Omental fat pad (tissue), 3 donors: ENCODE measurements at regions not wholly inside any gene's neighbourhood (a gene's known extent, or its start where the extent isn't known, plus 50 kb on each side); places are given as distances from the start of the nearest gene placed in this dataset.

Source experiments
- ATAC-seq: fragments of 150-250 bp; one replicate; pipeline ENCODE4 v1.9.1; 2016; ENCODE audit warnings: mild to moderate bottlenecking, moderate library complexity; ENCODE audit not compliant: low FRiP score
- DNase-seq: peaks from one replicate; pipeline ENCODE4 v3.0.0-alpha.2; 2019; ENCODE audit warnings: low spot score
- TF ChIP-seq, protein P1 (sequence below), 3 donors: fragments of 450-650 bp; IDR thresholded peaks; one replicate each; pipeline ENCODE4 v1.5.1; 2016 to 2017; ENCODE audit warnings: antibody characterized with exemption in 3 of 3, mild to moderate bottlenecking in 3 of 3, moderate library complexity in 2 of 3

DNA sequence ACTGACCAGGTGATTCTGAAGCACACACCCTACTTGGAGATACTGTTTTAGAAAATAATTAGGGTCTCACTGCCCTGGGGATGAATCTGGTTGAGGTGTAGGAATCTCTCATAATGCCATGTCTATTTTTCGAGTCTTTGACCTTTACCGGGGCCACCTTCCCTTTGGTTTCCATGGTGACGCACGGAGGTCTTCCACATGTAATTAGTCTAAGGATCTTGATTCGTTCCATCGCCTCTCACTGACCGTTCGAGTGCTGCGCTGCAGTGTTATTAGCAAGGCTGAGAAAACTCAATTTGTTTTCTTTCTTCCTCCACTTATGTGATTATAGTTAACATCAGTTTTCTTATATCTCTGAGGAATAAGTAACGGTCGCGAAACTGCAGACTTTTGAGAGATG lies 144.3 kb upstream of the SPACA1 start:
- TF ChIP-seq, protein P1, sequence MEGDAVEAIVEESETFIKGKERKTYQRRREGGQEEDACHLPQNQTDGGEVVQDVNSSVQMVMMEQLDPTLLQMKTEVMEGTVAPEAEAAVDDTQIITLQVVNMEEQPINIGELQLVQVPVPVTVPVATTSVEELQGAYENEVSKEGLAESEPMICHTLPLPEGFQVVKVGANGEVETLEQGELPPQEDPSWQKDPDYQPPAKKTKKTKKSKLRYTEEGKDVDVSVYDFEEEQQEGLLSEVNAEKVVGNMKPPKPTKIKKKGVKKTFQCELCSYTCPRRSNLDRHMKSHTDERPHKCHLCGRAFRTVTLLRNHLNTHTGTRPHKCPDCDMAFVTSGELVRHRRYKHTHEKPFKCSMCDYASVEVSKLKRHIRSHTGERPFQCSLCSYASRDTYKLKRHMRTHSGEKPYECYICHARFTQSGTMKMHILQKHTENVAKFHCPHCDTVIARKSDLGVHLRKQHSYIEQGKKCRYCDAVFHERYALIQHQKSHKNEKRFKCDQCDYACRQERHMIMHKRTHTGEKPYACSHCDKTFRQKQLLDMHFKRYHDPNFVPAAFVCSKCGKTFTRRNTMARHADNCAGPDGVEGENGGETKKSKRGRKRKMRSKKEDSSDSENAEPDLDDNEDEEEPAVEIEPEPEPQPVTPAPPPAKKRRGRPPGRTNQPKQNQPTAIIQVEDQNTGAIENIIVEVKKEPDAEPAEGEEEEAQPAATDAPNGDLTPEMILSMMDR (IDR thresholded peaks at IDR 0.05) = no peak
- DNase-seq = no peak
- no peak for ATAC-seq

DNA sequence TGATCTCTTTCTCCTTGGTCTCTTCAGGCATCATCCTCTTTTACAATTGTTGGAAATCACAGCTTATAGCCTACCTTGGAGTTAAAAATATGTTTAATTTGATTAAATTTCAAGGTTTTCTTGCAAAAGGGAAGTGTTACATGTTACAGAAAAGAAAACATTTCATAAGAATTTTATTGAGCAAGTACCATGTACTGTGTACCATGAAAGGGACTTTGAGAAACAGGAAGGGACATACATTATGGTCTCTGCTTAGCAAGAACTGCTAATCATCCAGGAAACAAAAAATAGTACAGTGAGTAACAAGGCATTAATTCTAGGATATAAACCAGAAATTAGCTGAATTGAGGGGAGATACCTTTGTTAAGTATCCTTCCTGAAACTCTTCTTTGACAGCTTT lies 145.3 kb upstream of the SPACA1 start:
- TF ChIP-seq, protein P1 (IDR thresholded peaks at IDR 0.05) = no peak
- no peak for ATAC-seq
- DNase-seq = no peak

GRCh38 chr6:87901613-87902012 lies 146.0 kb upstream of the SPACA1 start:
- TF ChIP-seq, protein P1 (IDR thresholded peaks at IDR 0.05) = no peak
- DNase-seq (no peak), ATAC-seq (no peak)

- TF ChIP-seq, protein P1 (IDR thresholded peaks at IDR 0.05) = no peak
- no peak for DNase-seq
- ATAC-seq = no peak
Measured at GRCh38 chr6:87900160-87900698, 147.4 kb upstream of the SPACA1 start.

GRCh38 chr6:87899499-87900147 lies 148.0 kb upstream of the SPACA1 start:
- TF ChIP-seq, protein P1 (IDR thresholded peaks at IDR 0.05) = no peak
- DNase-seq (no peak), ATAC-seq (no peak)

DNA sequence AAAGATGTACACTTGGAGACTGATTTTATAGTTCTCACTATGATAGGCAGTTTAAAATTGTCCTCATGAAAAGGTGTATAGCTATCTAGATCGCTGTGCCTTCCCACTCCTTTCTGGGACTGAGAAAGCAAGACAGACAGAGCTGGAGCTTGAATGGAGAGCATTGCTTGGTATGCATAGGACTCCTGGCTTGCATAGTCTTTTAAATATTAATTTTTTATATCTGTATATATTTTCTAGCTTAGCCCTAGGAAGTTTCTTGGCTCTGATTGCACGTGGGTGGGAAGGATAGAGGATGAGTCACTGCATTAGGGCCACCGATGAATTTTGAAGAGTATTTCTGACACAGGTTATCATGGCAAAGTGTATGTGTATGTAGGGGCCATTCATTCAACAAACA lies 150.0 kb upstream of the SPACA1 start:
- ATAC-seq (no peak), DNase-seq (no peak)
- TF ChIP-seq, protein P1 (IDR thresholded peaks at IDR 0.05) = no peak

GRCh38 chr6:87897013-87897412 lies 150.6 kb upstream of the SPACA1 start:
- ATAC-seq (no peak), DNase-seq (no peak)
- TF ChIP-seq, protein P1 (IDR thresholded peaks at IDR 0.05) = no peak
